ENCODE measurements at regions not wholly inside any gene's neighbourhood (a gene's known extent, or its start where the extent isn't known, plus 50 kb on each side); places are given as distances from the start of the nearest gene placed in this dataset.

GRCh38 chr13:86731987-86732386 lies 932.8 kb upstream of the SLITRK6 start:
- DNase-seq (ENCODE audit: low read depth, low spot score) = no peak

DNA sequence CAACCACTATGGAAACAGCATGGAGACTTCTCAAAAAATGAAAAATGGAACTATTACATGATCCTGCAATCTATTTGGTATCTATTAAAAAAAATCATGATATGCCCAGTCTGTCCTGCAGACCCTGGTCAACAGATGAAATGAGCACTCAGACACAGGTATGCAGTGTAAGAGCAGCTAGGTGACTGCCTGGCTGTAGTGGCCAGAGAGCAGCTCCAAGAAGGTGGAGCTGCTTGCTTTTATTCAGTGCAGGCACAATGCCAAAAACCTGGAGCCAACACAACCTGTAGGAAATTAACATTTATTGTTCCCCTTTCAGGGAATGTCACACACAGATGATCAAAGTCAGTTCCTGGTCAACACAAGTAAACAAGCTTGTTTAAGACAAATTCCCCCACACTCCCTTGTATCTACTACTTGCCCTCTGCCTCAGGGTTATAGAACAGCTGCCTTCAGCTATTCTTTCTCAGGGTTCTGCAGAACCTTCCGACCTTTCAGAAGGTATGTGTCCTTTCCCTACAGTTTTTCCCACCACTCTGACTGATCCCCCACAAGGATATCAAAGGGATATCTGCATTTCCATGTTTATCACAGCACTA lies 933.7 kb upstream of the SLITRK5 start:
- DNase-seq (ENCODE audit: low read depth, low spot score) = no peak

GRCh38 chr13:86741762-86742285 lies 929.3 kb upstream of the SLITRK5 start:
- DNase-seq (ENCODE audit: low read depth, low spot score) = no peak

DNA sequence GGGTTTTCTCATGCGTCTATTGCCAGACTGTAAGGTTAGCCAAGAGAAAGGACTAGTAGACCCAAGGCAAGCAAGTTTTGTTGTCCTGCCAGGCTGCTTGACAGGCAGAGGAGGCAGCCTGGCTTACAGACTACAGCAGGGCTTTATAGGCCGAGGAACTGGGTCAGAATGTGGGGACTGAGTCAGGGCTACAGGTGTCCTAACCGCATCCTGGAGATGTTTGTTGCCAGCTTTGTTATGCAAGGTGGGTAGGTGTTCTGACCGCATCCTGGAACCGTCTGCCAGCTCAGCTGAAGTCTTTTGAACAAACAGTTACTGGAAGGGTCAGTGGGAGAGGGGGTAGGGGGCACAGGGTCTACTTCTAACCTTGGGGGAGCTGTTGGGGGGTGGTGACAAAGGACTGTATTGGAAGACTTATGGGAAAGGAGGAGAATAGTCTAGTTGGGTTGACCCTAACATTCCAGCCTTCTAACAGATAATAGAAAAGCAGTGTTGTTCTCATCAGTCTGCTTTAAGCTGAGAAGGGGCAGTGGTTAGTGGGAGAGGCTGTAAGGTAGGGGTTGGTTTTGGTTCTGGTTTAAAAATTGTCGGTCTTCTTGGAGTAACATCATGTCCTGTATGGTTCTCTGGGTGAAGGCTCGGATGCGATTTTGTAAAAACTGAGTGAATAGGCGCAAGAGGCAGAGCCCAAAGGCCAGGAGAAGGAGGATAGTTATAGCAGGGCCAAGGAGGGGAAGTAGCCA lies 913.8 kb upstream of the SLITRK5 start:
- no peak for DNase-seq (ENCODE audit: low read depth, low spot score)

DNA sequence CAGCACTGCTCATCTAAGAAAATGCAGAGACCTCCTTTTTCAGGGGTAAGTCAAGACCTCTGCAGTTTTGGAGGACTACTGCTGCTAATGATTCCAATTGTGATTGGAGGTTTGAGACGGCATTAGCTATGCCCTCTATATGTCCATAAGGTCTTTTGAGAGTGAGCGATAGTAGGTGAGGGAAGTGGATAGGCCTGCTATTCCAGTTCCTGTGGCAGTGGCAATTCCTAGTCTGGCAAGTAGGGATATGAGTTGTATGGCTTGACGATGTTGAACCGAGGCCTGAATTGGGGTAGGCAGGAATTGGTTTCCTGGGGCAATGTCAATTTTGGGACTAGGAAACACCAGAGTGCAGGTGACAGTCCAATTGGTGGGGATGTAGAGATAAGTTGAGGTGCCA lies 913.1 kb upstream of the SLITRK5 start:
- no peak for DNase-seq (ENCODE audit: low read depth, low spot score)

DNA sequence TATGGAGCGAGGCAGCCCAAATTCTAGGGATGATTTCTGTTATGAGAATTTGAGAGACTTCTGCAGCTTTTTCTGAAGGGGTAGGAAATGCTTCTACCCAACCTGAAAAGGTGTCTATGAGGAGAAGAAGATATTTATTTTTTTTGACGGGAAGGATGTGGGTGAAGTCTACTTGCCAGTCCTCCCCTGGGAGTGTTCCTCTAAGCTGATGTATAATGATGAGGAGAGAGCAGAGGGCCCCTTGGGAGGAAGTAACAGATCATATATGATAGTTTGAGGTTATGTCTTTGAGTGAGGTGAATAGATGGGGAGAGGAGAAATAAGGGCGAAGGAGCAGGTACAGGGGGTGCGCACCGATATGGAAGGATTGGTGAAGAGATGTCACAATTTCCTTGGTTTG lies 910.6 kb upstream of the SLITRK5 start:
- no peak for DNase-seq (ENCODE audit: low read depth, low spot score)

DNA sequence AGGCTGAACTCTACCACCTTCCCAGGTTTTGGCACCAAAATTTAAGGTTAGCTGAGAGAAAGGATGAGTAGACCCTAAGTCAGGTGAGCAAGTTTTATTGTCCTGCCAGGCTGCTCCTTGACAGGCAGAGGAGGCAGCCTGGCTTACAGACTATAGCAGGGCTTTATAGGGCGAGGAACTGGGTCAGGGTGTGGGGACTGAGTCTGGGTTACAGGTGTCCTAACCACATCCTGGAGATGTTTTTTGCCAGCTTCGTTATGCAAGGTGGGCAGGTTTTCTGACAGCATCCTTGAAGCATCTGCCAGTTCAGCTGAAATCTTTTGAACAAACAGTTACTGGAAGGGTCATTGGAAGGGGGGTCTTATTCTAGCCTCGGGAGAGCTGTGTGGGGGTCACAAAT lies 905.7 kb upstream of the SLITRK5 start:
- DNase-seq (ENCODE audit: low read depth, low spot score) = no peak

DNA sequence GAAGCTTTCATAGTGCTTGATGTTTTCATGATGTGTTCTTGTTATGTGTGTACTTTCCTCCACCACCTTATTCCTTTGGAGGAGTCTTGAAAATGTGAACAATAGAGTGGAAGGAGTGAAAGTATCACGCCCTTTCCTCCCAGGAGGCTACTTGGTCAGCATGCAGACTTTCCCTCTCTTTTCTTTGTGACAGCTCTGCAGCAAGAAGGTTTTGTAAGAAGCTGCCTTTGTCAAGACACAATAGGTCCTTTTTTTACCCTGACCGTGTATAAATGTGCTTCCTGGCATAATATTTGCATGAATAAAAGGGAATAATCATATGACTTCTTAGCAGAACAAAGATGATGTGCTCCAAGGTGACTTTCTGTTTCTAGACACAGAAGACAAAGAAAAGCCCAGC lies 882.6 kb upstream of the SLITRK5 start:
- DNase-seq (ENCODE audit: low read depth, low spot score) = no peak

DNA sequence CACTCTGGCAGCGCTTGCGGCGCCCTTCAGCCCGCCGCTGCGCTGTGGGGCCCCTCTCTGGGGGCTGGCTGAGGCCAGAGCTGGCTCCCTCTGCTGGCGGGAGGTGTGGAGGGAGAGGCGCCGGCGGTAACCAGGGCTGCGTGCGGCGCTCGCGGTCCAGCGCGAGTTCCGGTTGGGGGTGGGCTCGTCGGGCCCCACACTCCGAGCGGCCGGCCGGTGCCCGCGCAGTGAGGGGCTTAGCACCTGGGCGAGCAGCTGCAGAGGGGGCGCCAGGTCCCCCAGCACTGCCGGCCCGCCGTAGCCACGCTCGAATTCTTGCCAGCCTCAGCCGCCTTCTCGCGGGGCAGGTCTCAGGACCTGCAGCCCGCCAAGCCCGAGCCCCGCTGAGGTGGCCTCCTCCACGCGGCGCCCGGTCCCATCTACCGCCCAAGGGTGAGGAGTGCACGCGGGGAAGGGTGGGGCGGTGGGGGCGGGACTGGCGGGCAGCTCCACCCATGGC lies 879.0 kb upstream of the SLITRK5 start:
- DNase-seq (ENCODE audit: low read depth, low spot score) = no peak

DNA sequence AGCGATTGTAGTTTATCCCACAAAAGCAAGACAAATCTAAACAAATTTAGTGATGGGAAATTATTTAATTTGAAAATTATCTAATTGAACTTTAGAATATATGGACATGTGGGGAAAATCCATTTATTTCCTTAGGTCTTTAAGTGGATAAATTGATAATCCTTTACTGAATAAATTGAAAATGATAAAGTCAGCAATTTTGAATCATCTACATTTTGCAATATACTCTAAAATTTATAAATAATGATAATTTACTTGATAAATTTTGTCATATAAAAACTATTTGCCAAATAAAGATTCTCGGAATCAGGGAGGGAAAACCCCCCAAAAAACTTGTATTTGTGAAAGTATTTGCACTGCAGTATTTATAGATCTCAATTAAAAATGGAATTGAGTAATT lies 875.3 kb upstream of the SLITRK5 start:
- no peak for DNase-seq (ENCODE audit: low read depth, low spot score)

DNA sequence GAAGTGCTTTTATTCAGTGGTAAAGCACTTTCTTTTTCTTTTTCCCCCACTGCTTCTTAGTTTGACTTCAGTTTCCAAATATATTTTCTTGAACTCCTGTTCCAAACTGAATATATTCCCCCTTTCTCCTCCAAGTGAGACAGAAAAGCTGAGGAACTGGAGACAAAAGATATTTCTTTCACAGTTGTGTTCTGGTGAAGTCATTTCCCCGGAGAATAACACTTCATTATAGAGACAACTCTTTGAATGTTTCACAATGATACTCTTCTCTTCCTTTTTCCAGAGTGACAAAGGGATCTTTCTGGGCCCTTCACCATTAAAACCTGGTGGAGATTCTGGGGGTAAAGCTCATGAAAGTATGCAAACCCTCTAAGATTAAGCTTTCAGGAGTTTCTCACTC lies 860.8 kb upstream of the SLITRK5 start:
- DNase-seq (ENCODE audit: low read depth, low spot score) = no peak

DNA sequence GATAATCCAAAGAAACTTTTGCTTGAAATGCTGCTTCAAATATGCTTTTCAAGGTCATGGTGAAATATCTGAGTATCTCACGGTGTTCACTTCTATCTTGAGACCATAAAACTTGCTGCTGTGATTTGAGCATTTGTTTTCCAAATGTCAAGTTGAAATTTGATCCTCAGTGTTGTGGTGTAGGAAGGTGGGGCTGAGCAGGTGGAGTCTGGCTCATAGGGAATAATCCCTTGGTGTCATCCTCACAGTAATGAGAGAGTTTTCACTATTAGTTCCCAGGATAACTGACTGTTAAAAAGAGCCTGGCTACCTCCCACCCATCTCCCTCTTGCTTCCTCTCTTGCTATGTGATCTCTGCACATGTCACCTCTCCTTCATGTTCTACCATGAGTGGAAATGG lies 858.0 kb upstream of the SLITRK5 start:
- no peak for DNase-seq (ENCODE audit: low read depth, low spot score)

DNA sequence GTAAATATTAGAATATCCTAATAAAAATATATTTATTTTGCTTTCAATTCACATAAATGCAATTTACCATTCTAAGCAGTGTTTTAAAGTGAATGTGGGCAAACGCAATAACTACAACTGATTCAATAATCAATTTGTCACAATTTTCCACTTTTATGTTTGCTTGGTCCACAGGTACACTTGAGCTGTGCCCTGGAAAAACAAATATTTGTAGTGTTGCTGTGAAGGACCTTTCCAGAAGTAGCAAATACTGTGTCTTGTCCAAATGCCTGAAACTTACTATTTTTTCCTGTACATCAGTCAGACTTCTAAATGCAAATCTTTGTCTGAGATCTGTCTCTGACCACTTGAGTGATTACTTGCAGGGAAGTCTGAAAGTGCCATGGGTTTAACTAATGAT lies 845.8 kb upstream of the SLITRK5 start:
- no peak for DNase-seq (ENCODE audit: low read depth, low spot score)

GRCh38 chr13:86826232-86826631 lies 844.9 kb upstream of the SLITRK5 start:
- DNase-seq (ENCODE audit: low read depth, low spot score) = no peak

- no peak for DNase-seq (ENCODE audit: low read depth, low spot score)
Observed at GRCh38 chr13:86830046-86830445, 841.1 kb upstream of the SLITRK5 start.

DNA sequence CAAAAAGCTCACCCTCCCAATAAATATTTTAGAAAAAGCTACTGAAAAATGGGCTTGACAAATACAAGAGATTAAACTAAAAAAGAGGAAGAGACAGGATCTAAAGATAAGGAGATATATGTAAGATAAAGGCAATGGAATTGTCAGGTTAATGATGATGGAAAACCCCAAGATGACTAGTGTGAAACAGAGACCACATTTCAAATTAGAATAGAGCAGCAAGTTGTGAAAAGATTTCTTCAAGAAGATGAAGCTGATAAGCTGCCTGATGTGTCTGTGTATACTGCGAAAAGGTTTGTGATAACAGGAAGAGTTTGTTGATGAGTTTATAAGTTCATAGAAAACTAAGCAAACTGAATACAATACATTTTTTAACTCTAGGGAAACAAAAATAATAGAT lies 840.1 kb upstream of the SLITRK5 start:
- no peak for DNase-seq (ENCODE audit: low read depth, low spot score)

GRCh38 chr13:86838411-86839120 lies 832.6 kb upstream of the SLITRK5 start:
- no peak for DNase-seq (ENCODE audit: low read depth, low spot score)

- DNase-seq (ENCODE audit: low read depth, low spot score) = no peak
Observed at GRCh38 chr13:86839221-86839620, 832.0 kb upstream of the SLITRK5 start.

DNA sequence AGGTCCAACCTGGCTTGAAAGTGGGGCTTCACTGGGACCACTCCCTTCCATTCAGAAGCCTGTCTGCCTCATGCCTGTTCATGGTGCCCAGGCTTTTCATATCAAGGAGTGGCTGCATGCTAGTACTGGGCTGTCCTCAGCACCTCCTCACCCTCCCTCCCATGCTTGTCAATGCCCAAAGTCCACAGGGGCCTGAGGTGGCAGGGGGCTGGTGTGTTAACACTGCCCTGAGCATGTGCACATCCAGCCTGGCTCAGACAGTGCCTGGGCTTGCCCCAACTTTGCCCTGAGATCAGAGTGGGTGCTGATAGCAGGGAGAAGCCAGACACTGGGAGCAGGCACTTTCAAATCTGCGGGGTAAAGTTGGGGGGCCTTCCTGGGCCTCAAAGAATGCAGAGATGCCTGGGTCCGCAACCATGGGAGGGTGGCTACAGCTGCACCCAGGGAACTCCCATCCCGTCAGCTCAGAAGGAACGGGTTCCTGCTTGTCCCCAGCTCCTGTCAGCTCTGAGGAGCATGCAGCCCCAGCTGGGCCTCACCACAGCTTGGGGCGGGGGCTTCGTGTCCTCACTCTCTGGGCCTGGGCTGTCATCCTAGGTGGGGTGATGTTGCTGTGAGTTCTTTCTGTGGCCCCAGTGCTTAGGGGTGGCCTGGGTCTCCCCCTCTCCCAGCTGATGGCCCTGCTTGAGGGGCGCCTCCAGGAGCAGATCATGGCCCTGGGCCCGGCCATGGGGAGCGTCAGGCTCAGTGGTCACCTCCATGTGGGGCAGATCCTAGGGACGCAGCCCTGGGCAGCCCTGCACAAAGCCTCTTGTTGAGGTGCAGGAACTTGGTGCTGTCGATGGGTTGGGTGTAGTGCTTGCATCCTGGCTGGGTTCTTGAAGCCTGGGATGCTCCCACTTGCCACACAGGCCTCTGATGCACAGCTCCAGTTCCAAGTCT lies 830.6 kb upstream of the SLITRK5 start:
- no peak for DNase-seq (ENCODE audit: low read depth, low spot score)

- DNase-seq (ENCODE audit: low read depth, low spot score) = no peak
Observed at GRCh38 chr13:86841264-86841663, 829.9 kb upstream of the SLITRK5 start.

GRCh38 chr13:86846501-86846900 lies 824.7 kb upstream of the SLITRK5 start:
- DNase-seq (ENCODE audit: low read depth, low spot score) = no peak

Data from smooth muscle cell of the brain vasculature (primary cell).